ENCODE measurements at regions not wholly inside any gene's neighbourhood (a gene's known extent, or its start where the extent isn't known, plus 50 kb on each side); places are given as distances from the start of the nearest gene placed in this dataset.

DNA sequence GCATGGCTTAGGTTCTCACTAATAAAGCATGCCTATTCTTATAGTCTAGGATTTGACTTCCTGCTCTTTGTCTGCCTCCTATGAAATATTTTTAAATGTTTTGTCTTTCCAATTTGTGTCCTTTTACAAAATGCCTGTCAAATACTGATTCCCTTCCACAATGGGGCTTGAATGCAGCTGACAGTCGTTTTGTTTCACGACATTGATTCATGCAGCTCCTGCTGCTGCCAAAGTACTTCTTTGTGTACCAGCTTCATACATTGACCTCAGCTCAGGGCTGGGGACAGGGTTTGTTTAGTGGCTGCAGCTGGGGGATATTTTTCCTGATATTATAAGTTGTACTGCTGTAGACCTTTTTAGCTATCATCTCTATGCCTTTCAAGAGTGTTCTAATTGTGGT, 371.9 kb upstream of the CHRM2 start:
- TF ChIP-seq, protein P1, sequence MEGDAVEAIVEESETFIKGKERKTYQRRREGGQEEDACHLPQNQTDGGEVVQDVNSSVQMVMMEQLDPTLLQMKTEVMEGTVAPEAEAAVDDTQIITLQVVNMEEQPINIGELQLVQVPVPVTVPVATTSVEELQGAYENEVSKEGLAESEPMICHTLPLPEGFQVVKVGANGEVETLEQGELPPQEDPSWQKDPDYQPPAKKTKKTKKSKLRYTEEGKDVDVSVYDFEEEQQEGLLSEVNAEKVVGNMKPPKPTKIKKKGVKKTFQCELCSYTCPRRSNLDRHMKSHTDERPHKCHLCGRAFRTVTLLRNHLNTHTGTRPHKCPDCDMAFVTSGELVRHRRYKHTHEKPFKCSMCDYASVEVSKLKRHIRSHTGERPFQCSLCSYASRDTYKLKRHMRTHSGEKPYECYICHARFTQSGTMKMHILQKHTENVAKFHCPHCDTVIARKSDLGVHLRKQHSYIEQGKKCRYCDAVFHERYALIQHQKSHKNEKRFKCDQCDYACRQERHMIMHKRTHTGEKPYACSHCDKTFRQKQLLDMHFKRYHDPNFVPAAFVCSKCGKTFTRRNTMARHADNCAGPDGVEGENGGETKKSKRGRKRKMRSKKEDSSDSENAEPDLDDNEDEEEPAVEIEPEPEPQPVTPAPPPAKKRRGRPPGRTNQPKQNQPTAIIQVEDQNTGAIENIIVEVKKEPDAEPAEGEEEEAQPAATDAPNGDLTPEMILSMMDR (IDR thresholded peaks at IDR 0.05), result no peak
- TF ChIP-seq POLR2A (IDR thresholded peaks at IDR 0.05), result no peak
